Coronary artery (tissue), 2 donors: ENCODE measurements at regions not wholly inside any gene's neighbourhood (a gene's known extent, or its start where the extent isn't known, plus 50 kb on each side); places are given as distances from the start of the nearest gene placed in this dataset.

Experiments
- DNase-seq: peaks from one replicate; pipeline ENCODE4 v3.0.0-alpha.2; 2017; ENCODE audit warnings: low spot score
- H3K27ac ChIP-seq, 2 donors: fragments of 200-600 bp; sonication (generic); one replicate each; pipeline ENCODE4 v1.5.1; 2016 to 2019
- H3K4me3 ChIP-seq: fragments of 200-600 bp; sonication (generic); 2 replicates; pipeline ENCODE4 v1.5.1; 2016; ENCODE audit warnings: mild to moderate bottlenecking, moderate library complexity
- CTCF ChIP-seq: fragments of 200-600 bp; sonication (generic); IDR thresholded peaks from one replicate; pipeline ENCODE4 v1.5.1; 2019; ENCODE audit warnings: antibody characterized with exemption

DNA sequence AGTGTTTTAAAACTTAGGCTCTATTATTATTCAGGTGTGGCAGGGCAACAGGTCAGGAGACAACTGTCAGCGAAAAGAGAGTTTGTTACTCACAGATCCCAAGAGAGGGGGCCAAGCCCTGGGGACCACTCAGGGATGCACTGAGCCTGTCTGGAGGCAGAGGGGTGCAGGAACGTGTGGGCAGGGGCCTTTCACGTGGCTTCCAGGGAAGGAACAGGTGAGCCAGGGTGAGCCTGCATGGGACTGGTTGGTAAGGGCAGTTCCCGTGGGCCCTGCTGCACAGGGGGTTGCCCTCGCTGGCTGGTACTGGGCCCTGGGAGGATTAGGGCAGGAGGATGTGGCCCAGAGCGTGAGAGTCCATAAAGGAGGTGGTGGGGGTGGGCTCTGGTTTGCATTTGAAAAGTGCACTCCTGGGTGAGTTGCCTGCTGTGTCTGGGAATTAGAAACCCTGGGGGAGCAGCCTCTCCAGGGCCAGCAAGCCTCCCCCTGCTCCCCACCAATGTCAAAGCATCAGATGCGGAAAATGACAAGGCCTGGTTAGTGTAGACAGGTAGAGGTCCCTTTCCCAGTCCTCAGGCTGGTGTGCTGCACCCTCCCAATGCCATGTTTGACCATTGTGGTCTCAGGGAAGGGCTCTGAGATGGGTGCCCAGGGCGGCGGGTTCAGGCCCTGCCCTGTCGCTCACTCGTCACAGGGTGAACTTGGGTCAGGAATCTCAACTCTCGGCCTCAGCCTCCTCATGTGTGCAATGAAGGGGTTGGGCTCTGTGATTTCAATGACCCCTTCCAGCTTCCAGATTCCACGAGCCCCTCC, 127.4 kb upstream of the RPS6KA2 start:
- H3K27ac ChIP-seq, result no peak overlapping the region
- DNase-seq, result no peak
- TF ChIP-seq CTCF, result no peak
- H3K4me3 ChIP-seq, result no peak overlapping the region

DNA sequence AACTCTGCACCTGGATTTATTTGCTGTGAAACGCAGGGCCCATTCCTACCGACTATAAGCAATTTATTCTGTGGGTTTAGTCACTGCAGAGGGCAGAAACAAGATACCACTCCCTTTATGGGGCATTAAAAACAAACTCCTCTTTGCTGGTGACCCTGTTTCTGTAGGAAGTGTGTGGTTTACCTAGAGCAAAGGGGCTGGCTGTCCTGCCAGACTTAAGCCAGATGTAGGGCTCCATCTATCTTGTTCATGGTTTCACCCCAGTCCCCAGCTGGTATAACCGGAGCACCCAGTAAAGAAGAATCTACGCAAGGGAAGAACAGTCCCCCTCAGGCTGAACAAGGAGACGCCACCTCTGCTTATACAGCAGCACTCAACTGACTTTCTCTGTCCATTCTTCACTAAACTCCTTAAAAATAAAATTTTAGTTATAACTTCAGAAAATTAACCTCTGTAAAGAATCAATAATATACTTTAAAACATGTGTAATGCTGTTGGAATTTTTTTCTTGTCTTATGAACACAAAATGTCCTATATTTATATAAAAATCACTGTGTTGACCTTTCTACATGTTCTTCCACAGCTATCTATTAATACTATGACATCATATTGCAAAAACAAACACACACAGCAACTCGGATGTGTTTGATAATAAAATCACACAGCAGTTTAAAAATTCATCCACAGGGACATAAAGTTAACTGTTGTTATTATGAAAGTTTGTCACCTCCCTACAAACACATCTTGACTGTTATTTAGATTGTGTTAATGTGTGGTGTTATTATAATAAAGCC, 126.1 kb upstream of the RPS6KA2 start:
- no peak for TF ChIP-seq CTCF
- Histone ChIP-seq H3K27ac (no peak overlapping the region), H3K4me3 (no peak overlapping the region)
- DNase-seq, result no peak

- H3K4me3 ChIP-seq, result no peak overlapping the region
- TF ChIP-seq CTCF, result no peak
- no peak for DNase-seq
Observed at GRCh38 chr6:166752097-166752496, 125.0 kb upstream of the RPS6KA2 start.

DNA sequence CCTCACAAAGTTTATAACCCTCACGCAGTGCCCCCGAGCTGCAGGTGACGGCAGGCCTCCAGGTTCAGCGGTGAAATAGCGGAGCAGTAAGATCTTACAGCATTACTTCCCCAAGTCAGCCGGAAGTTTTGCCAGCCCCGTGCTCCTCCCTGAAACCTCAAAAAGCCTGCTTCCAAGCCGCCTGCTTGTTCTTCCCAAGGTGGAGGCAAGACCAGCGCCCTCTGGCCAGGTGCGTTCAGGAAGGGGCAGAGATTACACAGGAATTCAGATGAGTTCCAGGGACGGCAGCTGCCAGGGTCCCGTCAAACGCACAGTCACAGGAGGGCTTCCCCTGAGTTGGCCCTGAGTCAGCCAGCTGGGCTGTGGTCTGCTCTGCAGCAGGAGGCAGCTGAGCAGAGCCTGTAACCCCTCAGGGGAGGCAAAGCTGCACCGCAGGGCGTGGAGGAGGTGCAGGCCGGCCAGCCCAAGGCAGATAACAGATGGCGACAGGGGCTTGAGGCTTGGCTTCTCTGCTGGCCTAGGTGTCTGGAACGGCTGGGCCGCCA, 124.1 kb upstream of the RPS6KA2 start:
- H3K4me3 ChIP-seq, result no peak overlapping the region
- no peak for DNase-seq

More at GRCh38 chr6:166752097-166752496, 125.0 kb upstream of the RPS6KA2 start:
- H3K27ac ChIP-seq, result no peak overlapping the region

DNA sequence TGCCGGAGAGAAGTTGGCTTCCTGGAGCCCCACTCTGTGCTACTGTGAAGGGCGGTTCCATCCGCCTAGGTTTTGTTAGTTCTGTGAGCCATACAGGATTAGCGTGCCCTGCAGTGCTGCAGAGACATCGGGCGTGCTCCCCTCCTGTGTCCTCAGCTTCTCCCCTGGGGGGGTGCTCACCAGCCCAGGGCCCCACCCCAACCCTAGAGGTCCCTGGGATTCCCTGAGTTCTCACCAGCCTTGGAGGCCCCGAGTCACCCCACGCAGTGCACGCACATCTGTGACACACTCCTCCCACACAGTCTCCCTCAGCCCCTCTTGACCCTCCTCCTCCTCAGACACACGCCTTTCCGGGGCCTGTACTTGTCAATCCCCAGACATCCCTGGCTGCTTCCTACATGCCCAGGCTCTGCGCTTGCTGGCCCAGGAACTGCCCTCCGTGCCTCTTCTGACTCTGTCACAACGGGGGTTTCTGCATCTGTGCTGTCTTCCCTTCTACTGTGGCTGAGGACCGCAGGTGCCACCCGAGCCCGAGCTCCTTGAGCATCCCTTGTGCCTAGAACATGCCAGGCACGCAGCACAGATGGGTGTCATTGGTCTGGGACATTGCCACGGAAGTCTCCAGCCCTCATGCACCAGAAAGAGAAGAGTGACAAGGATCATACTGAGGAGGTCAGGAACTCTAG, 123.2 kb upstream of the RPS6KA2 start:
- H3K27ac ChIP-seq, result no peak overlapping the region
- no peak for TF ChIP-seq CTCF
- DNase-seq, result no peak
- H3K4me3 ChIP-seq, result no peak overlapping the region

More for the DNA sequence above, 124.1 kb upstream of the RPS6KA2 start:
- no peak for TF ChIP-seq CTCF
- H3K27ac ChIP-seq, result no peak overlapping the region

DNA sequence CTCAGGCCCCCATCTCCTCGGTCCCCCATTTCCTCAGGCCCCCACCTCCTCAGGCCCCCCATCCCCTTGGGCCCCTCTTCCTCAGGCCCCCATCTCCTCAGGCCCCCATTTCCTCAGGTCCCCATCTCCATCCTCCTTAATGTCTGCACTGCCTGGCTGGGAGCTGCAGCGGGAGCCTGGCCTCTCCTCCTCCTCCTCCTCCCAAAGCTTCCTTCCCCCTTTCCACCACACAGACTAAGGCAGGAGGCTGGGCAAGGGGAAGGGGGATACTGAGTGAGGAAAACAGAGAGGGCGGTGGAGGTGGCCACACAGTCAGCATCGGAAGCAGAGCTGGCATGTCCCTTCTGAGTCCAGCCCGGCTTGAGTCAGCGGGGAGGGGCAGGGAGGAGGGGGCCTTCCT, 122.6 kb upstream of the RPS6KA2 start:
- TF ChIP-seq CTCF, result no peak
- DNase-seq, result no peak
- no peak overlapping the region for H3K4me3 ChIP-seq
- H3K27ac ChIP-seq, result no peak overlapping the region
